ENCODE measurements at regions not wholly inside any gene's neighbourhood (a gene's known extent, or its start where the extent isn't known, plus 50 kb on each side); places are given as distances from the start of the nearest gene placed in this dataset.

GRCh38 chr7:16004702-16005101, 318.2 kb upstream of the MEOX2 start:
- TF ChIP-seq POLR2A (IDR thresholded peaks at IDR 0.05): no peak
- TF ChIP-seq CTCF (IDR thresholded peaks at IDR 0.05 in 4 of 5, conservative IDR thresholded peaks at IDR 0.05 in 1 of 5): no peak
